GM12874 (cell line): ENCODE measurements at regions not wholly inside any gene's neighbourhood (a gene's known extent, or its start where the extent isn't known, plus 50 kb on each side); places are given as distances from the start of the nearest gene placed in this dataset.

Experiments used
- CTCF ChIP-seq: IDR thresholded peaks from 2 replicates; pipeline ENCODE4 v1.5.1; 2011; ENCODE audit warnings: low read depth, mild to moderate bottlenecking, control low read depth, low read length, moderate library complexity; ENCODE audit not compliant: insufficient read depth

- no peak for TF ChIP-seq CTCF
Measured at GRCh38 chr12:67042697-67043131, 226.4 kb upstream of the CAND1 start.

- TF ChIP-seq CTCF = no peak
Measured at GRCh38 chr12:67043771-67044170, 225.4 kb upstream of the CAND1 start.

- no peak for TF ChIP-seq CTCF
Measured at GRCh38 chr12:67045650-67046049, 223.5 kb upstream of the CAND1 start.

GRCh38 chr12:67046062-67046461, 223.1 kb upstream of the CAND1 start:
- TF ChIP-seq CTCF = no peak

- TF ChIP-seq CTCF = no peak
Measured at GRCh38 chr12:67047634-67048033, 221.5 kb upstream of the CAND1 start.

GRCh38 chr12:67048371-67048770, 220.8 kb upstream of the CAND1 start:
- no peak for TF ChIP-seq CTCF

GRCh38 chr12:67052981-67053380, 216.2 kb upstream of the CAND1 start:
- no peak for TF ChIP-seq CTCF

GRCh38 chr12:67056329-67056728, 212.8 kb upstream of the CAND1 start:
- no peak for TF ChIP-seq CTCF
